Astrocyte (in vitro differentiated cells and primary cell): ENCODE measurements at regions not wholly inside any gene's neighbourhood (a gene's known extent, or its start where the extent isn't known, plus 50 kb on each side); places are given as distances from the start of the nearest gene placed in this dataset.
A peak's percentile ranks its signal among the peaks of the same experiment; 100 is the strongest.

ENCODE experiments used
- DNase-seq: peaks from one replicate; pipeline ENCODE4 v3.0.0-alpha.2; 2010; ENCODE audit warnings: low read depth
- FAIRE-seq: peaks from 2 replicates; lab custom pipeline; 2011; peaks lifted over from hg19 to GRCh38; lab: Jason Lieb, UNC
- H2AFZ ChIP-seq: 2 replicates; pipeline ENCODE4 v1.6.0; 2012; ENCODE audit warnings: low read depth, low read length, inconsistent platforms
- H3K27ac ChIP-seq: 2 replicates; pipeline ENCODE4 v1.5.1; 2011; ENCODE audit warnings: low read depth, low read length, inconsistent platforms
- H3K27me3 ChIP-seq: 2 replicates; pipeline ENCODE4 v1.6.0; 2011; ENCODE audit warnings: low read length, inconsistent platforms; ENCODE audit not compliant: insufficient read depth
- H3K36me3 ChIP-seq: 2 replicates; pipeline ENCODE4 v1.5.1; 2011; ENCODE audit warnings: low read length, inconsistent platforms; ENCODE audit not compliant: insufficient read depth
- H3K4me1 ChIP-seq: 2 replicates; pipeline ENCODE4 v1.5.1; 2011; ENCODE audit warnings: low read length, inconsistent platforms; ENCODE audit not compliant: insufficient read depth
- H3K4me2 ChIP-seq: 2 replicates; pipeline ENCODE4 v1.6.0; 2012; ENCODE audit warnings: low read length, inconsistent platforms
- H3K4me3 ChIP-seq: 2 replicates; pipeline ENCODE4 v1.5.1; 2011; ENCODE audit warnings: low read depth, mild to moderate bottlenecking, low read length, inconsistent platforms; ENCODE audit not compliant: insufficient read depth
- H3K79me2 ChIP-seq: 2 replicates; pipeline ENCODE4 v1.6.0; 2012; ENCODE audit warnings: mild to moderate bottlenecking, low read length, inconsistent platforms; ENCODE audit not compliant: insufficient read depth
- H3K9ac ChIP-seq: 2 replicates; pipeline ENCODE4 v1.6.0; 2012; ENCODE audit warnings: mild to moderate bottlenecking, low read length, inconsistent platforms
- H3K9me3 ChIP-seq: 2 replicates; pipeline ENCODE4 v1.5.1; 2012; ENCODE audit warnings: low read depth, mild to moderate bottlenecking, low read length, inconsistent platforms; ENCODE audit not compliant: insufficient read depth
- H4K20me1 ChIP-seq: 2 replicates; pipeline ENCODE4 v1.6.0; 2012; ENCODE audit warnings: low read length, inconsistent platforms; ENCODE audit not compliant: insufficient read depth
- H3K27ac Mint-ChIP-seq: one replicate; pipeline ENCODE4 v1.8.0; 2021; ENCODE audit warnings: mild to moderate bottlenecking, mixed read lengths; ENCODE audit not compliant: unreplicated experiment
- H3K27me3 Mint-ChIP-seq: one replicate; pipeline ENCODE4 v1.8.0; 2021; ENCODE audit warnings: low read depth, mixed read lengths; ENCODE audit not compliant: unreplicated experiment
- H3K36me3 Mint-ChIP-seq: one replicate; pipeline ENCODE4 v1.8.0; 2021; ENCODE audit warnings: low read depth, mixed read lengths; ENCODE audit not compliant: unreplicated experiment
- H3K4me1 Mint-ChIP-seq: one replicate; pipeline ENCODE4 v1.8.0; 2021; ENCODE audit warnings: low read depth, mixed read lengths; ENCODE audit not compliant: unreplicated experiment
- H3K4me3 Mint-ChIP-seq: one replicate; pipeline ENCODE4 v1.8.0; 2021; ENCODE audit warnings: mild to moderate bottlenecking, moderate library complexity, mixed read lengths; ENCODE audit not compliant: unreplicated experiment
- H3K9me3 Mint-ChIP-seq: one replicate; pipeline ENCODE4 v1.8.0; 2021; ENCODE audit warnings: mild to moderate bottlenecking, mixed read lengths; ENCODE audit not compliant: unreplicated experiment
- EZH2 ChIP-seq: IDR thresholded peaks from 2 replicates; pipeline ENCODE4 v1.6.1; 2012; ENCODE audit warnings: mild to moderate bottlenecking, low read length, inconsistent platforms; ENCODE audit not compliant: insufficient read depth
- TF ChIP-seq, protein P1 (sequence below): IDR thresholded peaks from 2 replicates; pipeline ENCODE4 v1.5.1; 2011; ENCODE audit warnings: low read depth, mild to moderate bottlenecking, inconsistent platforms, low read length, moderate library complexity; ENCODE audit not compliant: insufficient read depth

GRCh38 chr5:74424162-74424868 lies 216.2 kb downstream of the ENC1 start:
- Mint-ChIP-seq H3K36me3 (peaks cover 4% of the 10 kb centered on the region), H3K27ac (no peak overlapping the region), H3K4me1 (peaks cover 14% of the 10 kb centered on the region), H3K4me3 (no peak overlapping the region), H3K27me3 (peaks cover 2% of the 10 kb centered on the region), H3K9me3 (no peaks in the 10 kb centered on the region)
- Histone ChIP-seq H3K27ac (no peak overlapping the region), H3K9me3 (no peaks in the 10 kb centered on the region), H3K4me3 (no peak overlapping the region), H3K4me1 (no peaks in the 10 kb centered on the region), H3K79me2 (no peaks in the 10 kb centered on the region), H3K36me3 (no peaks in the 10 kb centered on the region), H3K9ac (no peak overlapping the region), H3K27me3 (no peaks in the 10 kb centered on the region), H4K20me1 (no peaks in the 10 kb centered on the region), H2AFZ (no peak overlapping the region), H3K4me2 (no peak overlapping the region)
- DNase-seq (peak; percentile 27), FAIRE-seq (no peak)
- no peak for TF ChIP-seq EZH2
- TF ChIP-seq, protein P1, sequence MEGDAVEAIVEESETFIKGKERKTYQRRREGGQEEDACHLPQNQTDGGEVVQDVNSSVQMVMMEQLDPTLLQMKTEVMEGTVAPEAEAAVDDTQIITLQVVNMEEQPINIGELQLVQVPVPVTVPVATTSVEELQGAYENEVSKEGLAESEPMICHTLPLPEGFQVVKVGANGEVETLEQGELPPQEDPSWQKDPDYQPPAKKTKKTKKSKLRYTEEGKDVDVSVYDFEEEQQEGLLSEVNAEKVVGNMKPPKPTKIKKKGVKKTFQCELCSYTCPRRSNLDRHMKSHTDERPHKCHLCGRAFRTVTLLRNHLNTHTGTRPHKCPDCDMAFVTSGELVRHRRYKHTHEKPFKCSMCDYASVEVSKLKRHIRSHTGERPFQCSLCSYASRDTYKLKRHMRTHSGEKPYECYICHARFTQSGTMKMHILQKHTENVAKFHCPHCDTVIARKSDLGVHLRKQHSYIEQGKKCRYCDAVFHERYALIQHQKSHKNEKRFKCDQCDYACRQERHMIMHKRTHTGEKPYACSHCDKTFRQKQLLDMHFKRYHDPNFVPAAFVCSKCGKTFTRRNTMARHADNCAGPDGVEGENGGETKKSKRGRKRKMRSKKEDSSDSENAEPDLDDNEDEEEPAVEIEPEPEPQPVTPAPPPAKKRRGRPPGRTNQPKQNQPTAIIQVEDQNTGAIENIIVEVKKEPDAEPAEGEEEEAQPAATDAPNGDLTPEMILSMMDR, result no peak

DNA sequence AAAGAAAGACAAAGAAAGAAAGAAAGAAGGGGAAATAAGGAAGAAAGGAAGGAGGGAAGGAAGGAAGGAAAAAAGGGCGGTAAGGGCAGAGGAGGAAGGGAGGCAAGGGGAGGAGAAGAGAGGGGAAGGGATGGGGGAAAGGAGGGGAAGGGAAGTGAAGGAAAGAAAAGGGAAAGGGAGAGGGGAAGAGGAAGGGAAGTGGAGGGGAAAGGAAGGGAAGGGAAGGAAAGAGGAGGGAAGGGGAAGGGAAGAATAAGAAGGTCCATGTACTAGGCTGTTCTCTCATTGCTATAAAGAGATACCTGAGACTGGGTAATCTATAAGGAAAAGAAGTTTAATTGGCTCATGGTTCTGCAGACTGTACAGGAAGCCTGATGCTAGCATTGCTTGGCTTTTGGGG lies 217.1 kb downstream of the ENC1 start:
- no peaks in the 10 kb centered on the region for H3K4me1 ChIP-seq
- Mint-ChIP-seq H3K4me3 (no peak overlapping the region), H3K27ac (no peak overlapping the region), H3K9me3 (no peaks in the 10 kb centered on the region), H3K36me3 (peaks cover 4% of the 10 kb centered on the region), H3K4me1 (peaks cover 19% of the 10 kb centered on the region), H3K27me3 (peaks cover 2% of the 10 kb centered on the region)
- TF ChIP-seq, protein P1, result no peak
- no peak for TF ChIP-seq EZH2
- H3K9me3 ChIP-seq, result no peaks in the 10 kb centered on the region
- DNase-seq, result no peak
- H3K27me3 ChIP-seq, result no peaks in the 10 kb centered on the region
- no peak overlapping the region for H3K9ac ChIP-seq
- no peak for FAIRE-seq
- H3K27ac ChIP-seq, result no peak overlapping the region
- H3K79me2 ChIP-seq, result no peaks in the 10 kb centered on the region
- H3K4me2 ChIP-seq, result no peak overlapping the region
- H2AFZ ChIP-seq, result no peak overlapping the region
- H3K36me3 ChIP-seq, result no peaks in the 10 kb centered on the region
- no peaks in the 10 kb centered on the region for H4K20me1 ChIP-seq
- no peak overlapping the region for H3K4me3 ChIP-seq

DNA sequence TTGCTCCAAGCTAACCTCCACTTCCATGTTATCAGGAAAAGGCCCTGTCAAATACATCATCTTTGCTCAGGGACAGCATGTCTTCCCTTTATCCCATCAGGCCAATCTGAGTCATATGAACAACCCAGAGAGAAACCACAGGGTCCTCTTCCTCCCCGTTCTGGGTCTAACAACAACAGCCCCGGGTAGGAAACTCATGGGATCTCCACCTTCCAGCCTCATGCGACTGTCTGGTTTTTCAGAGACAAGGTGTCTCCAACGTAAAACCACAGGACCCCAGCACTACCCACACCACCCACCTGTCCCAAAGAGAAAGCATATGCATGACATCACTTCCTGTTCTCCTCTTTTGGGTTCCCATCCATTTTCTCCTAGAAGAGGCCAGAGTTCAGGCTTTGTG lies 217.9 kb downstream of the ENC1 start:
- Histone ChIP-seq H4K20me1 (no peaks in the 10 kb centered on the region), H3K9me3 (no peaks in the 10 kb centered on the region), H3K4me2 (no peak overlapping the region), H3K79me2 (no peaks in the 10 kb centered on the region), H3K27ac (no peak overlapping the region), H3K4me1 (no peaks in the 10 kb centered on the region), H3K4me3 (no peak overlapping the region), H2AFZ (no peak overlapping the region), H3K27me3 (no peaks in the 10 kb centered on the region), H3K9ac (no peak overlapping the region), H3K36me3 (no peaks in the 10 kb centered on the region)
- FAIRE-seq, result no peak
- peaks cover 2% of the 10 kb centered on the region for H3K27me3 Mint-ChIP-seq
- H3K4me1 Mint-ChIP-seq, result peaks cover 19% of the 10 kb centered on the region
- H3K4me3 Mint-ChIP-seq, result peak overlapping the region; percentile 71
- H3K9me3 Mint-ChIP-seq, result no peaks in the 10 kb centered on the region
- peaks cover 4% of the 10 kb centered on the region for H3K36me3 Mint-ChIP-seq
- no peak for DNase-seq
- TF ChIP-seq, protein P1, result no peak
- TF ChIP-seq EZH2, result no peak
- peak overlapping the region; percentile 85 for H3K27ac Mint-ChIP-seq
